Fibroblast of lung (primary cell): ENCODE measurements at regions not wholly inside any gene's neighbourhood (a gene's known extent, or its start where the extent isn't known, plus 50 kb on each side); places are given as distances from the start of the nearest gene placed in this dataset.
A peak's percentile ranks its signal among the peaks of the same experiment; 100 is the strongest.

Experiments
- DNase-seq, 2 donors: peaks; one replicate each; pipeline versions ENCODE4 v3.0.0 to v3.0.0-alpha.2; 2010; ENCODE audit warnings: low read depth in 2 of 2
- H2AFZ ChIP-seq: 2 replicates; pipeline ENCODE4 v1.5.1; 2012; ENCODE audit warnings: low read length, control low read depth, inconsistent platforms
- H3K27ac ChIP-seq: 2 replicates; pipeline ENCODE4 v1.5.1; 2011; ENCODE audit warnings: low read length, control low read depth; ENCODE audit not compliant: insufficient read depth
- H3K27me3 ChIP-seq: 2 replicates; pipeline ENCODE4 v1.5.1; 2011; ENCODE audit warnings: mild to moderate bottlenecking, low read length; ENCODE audit not compliant: control insufficient read depth, insufficient read depth
- H3K36me3 ChIP-seq: 2 replicates; pipeline ENCODE4 v1.5.1; 2011; ENCODE audit warnings: low read length; ENCODE audit not compliant: control insufficient read depth, insufficient read depth
- H3K4me1 ChIP-seq: 2 replicates; pipeline ENCODE4 v1.5.1; 2011; ENCODE audit warnings: low read length; ENCODE audit not compliant: control insufficient read depth, insufficient read depth; ENCODE audit errors: extremely low read depth
- H3K4me2 ChIP-seq: 2 replicates; pipeline ENCODE4 v1.5.1; 2011; ENCODE audit warnings: low read length, control low read depth; ENCODE audit not compliant: insufficient read depth; ENCODE audit errors: extremely low read depth
- H3K4me3 ChIP-seq, 4 experiments: fragments of 200-600 bp in 1 of 4; sonication (generic) in 1 of 4; replicated peaks in 1 of 4; 2 replicates each; pipeline ENCODE4 v1.5.1; 2011 to 2016; ENCODE audit warnings: low read length in 4 of 4, low read depth in 3 of 4, mild to moderate bottlenecking in 3 of 4, control low read depth in 2 of 4, inconsistent platforms in 1 of 4, mixed read lengths in 1 of 4; ENCODE audit not compliant: insufficient read depth in 1 of 4; ENCODE audit errors: control extremely low read depth in 1 of 4
- H3K79me2 ChIP-seq: 2 replicates; pipeline ENCODE4 v1.5.1; 2012; ENCODE audit warnings: mild to moderate bottlenecking, low read length, inconsistent platforms; ENCODE audit not compliant: control insufficient read depth, insufficient read depth
- H3K9ac ChIP-seq: 2 replicates; pipeline ENCODE4 v1.5.1; 2011; ENCODE audit warnings: mild to moderate bottlenecking, low read length, control low read depth; ENCODE audit not compliant: insufficient read depth
- H3K9me3 ChIP-seq: 2 replicates; pipeline ENCODE4 v1.5.1; 2012; ENCODE audit warnings: low read depth, low read length; ENCODE audit not compliant: control insufficient read depth, insufficient read depth
- H4K20me1 ChIP-seq: 2 replicates; pipeline ENCODE4 v1.5.1; 2011; ENCODE audit warnings: low read length; ENCODE audit not compliant: control insufficient read depth, insufficient read depth; ENCODE audit errors: extremely low read depth
- CTCF ChIP-seq, 2 donors: IDR thresholded peaks in 1 of 2; conservative IDR thresholded peaks in 1 of 2; 1 replicate in 1 of 2; 2 replicates in 1 of 2; pipeline ENCODE4 v1.5.1; 2011 to 2012; ENCODE audit warnings: low read length in 2 of 2, control low read depth in 1 of 2, inconsistent platforms in 1 of 2, low read depth in 1 of 2, mild to moderate bottlenecking in 1 of 2
- EZH2 ChIP-seq: IDR thresholded peaks from 2 replicates; pipeline ENCODE4 v1.5.1; 2012; ENCODE audit warnings: low read length, control low read depth, mild to moderate bottlenecking; ENCODE audit errors: missing control alignments

GRCh38 chr11:110921742-110922521 is 209.7 kb upstream of the ARHGAP20 start:
- H2AFZ ChIP-seq = no peak overlapping the region
- H3K9me3 ChIP-seq = no peaks in the 10 kb centered on the region
- H3K27ac ChIP-seq = no peak overlapping the region
- no peaks in the 10 kb centered on the region for H3K79me2 ChIP-seq
- no peaks in the 10 kb centered on the region for H3K36me3 ChIP-seq
- H3K9ac ChIP-seq = no peak overlapping the region
- H3K4me1 ChIP-seq = no peaks in the 10 kb centered on the region
- H3K27me3 ChIP-seq = no peaks in the 10 kb centered on the region
- DNase-seq = peak; percentile 62 to 73
- no peak overlapping the region for H3K4me2 ChIP-seq
- no peak for TF ChIP-seq CTCF (conservative IDR thresholded peaks at IDR 0.05 in 1 of 2, IDR thresholded peaks at IDR 0.05 in 1 of 2; ENCODE audit: low read depth in 1 of 2, low read length in 2 of 2)
- no peak for TF ChIP-seq EZH2
- H3K4me3 ChIP-seq = no peak overlapping the region
- H4K20me1 ChIP-seq = no peaks in the 10 kb centered on the region

GRCh38 chr11:110919241-110919922 is 207.1 kb upstream of the ARHGAP20 start:
- H3K79me2 ChIP-seq = no peaks in the 10 kb centered on the region
- H3K27ac ChIP-seq = no peak overlapping the region
- no peaks in the 10 kb centered on the region for H4K20me1 ChIP-seq
- no peak overlapping the region for H3K4me3 ChIP-seq
- no peak overlapping the region for H3K9ac ChIP-seq
- no peak overlapping the region for H3K4me2 ChIP-seq
- DNase-seq = no peak
- H3K9me3 ChIP-seq = no peaks in the 10 kb centered on the region
- no peaks in the 10 kb centered on the region for H3K4me1 ChIP-seq
- no peaks in the 10 kb centered on the region for H3K36me3 ChIP-seq
- no peak overlapping the region for H2AFZ ChIP-seq
- no peaks in the 10 kb centered on the region for H3K27me3 ChIP-seq
- TF ChIP-seq CTCF (conservative IDR thresholded peaks at IDR 0.05 in 1 of 2, IDR thresholded peaks at IDR 0.05 in 1 of 2; ENCODE audit: low read depth in 1 of 2, low read length in 2 of 2) = no peak
- TF ChIP-seq EZH2 = no peak

GRCh38 chr11:110918351-110918750 is 206.1 kb upstream of the ARHGAP20 start:
- TF ChIP-seq CTCF (conservative IDR thresholded peaks at IDR 0.05 in 1 of 2, IDR thresholded peaks at IDR 0.05 in 1 of 2; ENCODE audit: low read depth in 1 of 2, low read length in 2 of 2) (no peak), EZH2 (no peak)
- Histone ChIP-seq H3K36me3 (no peaks in the 10 kb centered on the region), H4K20me1 (no peaks in the 10 kb centered on the region), H2AFZ (no peak overlapping the region), H3K4me1 (no peaks in the 10 kb centered on the region), H3K4me3 (no peak overlapping the region), H3K4me2 (no peak overlapping the region), H3K79me2 (no peaks in the 10 kb centered on the region), H3K9me3 (no peaks in the 10 kb centered on the region), H3K9ac (no peak overlapping the region), H3K27ac (no peak overlapping the region), H3K27me3 (no peaks in the 10 kb centered on the region)
- no peak for DNase-seq
